Pancreas (tissue), 10 donors: ENCODE measurements at regions not wholly inside any gene's neighbourhood (a gene's known extent, or its start where the extent isn't known, plus 50 kb on each side); places are given as distances from the start of the nearest gene placed in this dataset.

Source experiments
- ATAC-seq, 4 donors: fragments of 200-7000 bp; cut with Tn5 transposase; one replicate each; pipeline versions ENCODE4 v1.8.0 to v1.9.1; 2020; ENCODE audit warnings: mild to moderate bottlenecking in 4 of 4, moderate library complexity in 4 of 4
- DNase-seq, 6 donors: peaks; one replicate each; pipeline ENCODE4 v3.0.0-alpha.2; 2020
- FAIRE-seq: peaks from 2 replicates; lab custom pipeline; 2012; peaks lifted over from hg19 to GRCh38; lab: Jason Lieb, UNC
- H3K27ac ChIP-seq, 4 donors: fragments of 200-600 bp; sonication (generic); 1 replicate in 3 of 4; 2 replicates in 1 of 4; pipeline versions ENCODE4 v1.5.0 to v1.8.0; 2020
- H3K27me3 ChIP-seq, 4 donors: fragments of 200-600 bp; one replicate each; pipeline ENCODE4 v1.8.0; 2021
- H3K36me3 ChIP-seq, 3 donors: fragments of 200-600 bp; sonication (generic) in 1 of 3; one replicate each; pipeline versions ENCODE4 v1.5.0 to v1.8.0; 2020 to 2021
- H3K4me1 ChIP-seq, 3 donors: fragments of 200-600 bp; one replicate each; pipeline ENCODE4 v1.8.0; 2021
- H3K4me3 ChIP-seq, 4 donors: fragments of 200-600 bp; sonication (generic) in 2 of 4; one replicate each; pipeline versions ENCODE4 v1.5.0 to v1.8.0; 2020 to 2021
- H3K9me3 ChIP-seq, 4 donors: fragments of 200-600 bp; one replicate each; pipeline ENCODE4 v1.8.0; 2021
- WGBS, 2 donors: extraction: QIAGEN DNeasy Blood & Tissue Kit; methylation state at CpG; one replicate each; pipeline ENCODE4 v1.1.7; 2013; 5-methylcytosine and 5-hydroxymethylcytosine counted together
- intact Hi-C, 3 donors: fragments of 100-400 bp; cut with DNase I; formaldehyde crosslinking; loops; one replicate each; pipeline versions ENCODE4 v1.11.1 to v1.14.2; 2022
- TF ChIP-seq, protein P1 (sequence below), 4 donors: fragments of 200-600 bp; sonication (generic) in 3 of 4; IDR thresholded peaks; one replicate each; pipeline versions ENCODE4 v1.5.0 to v1.8.0; 2021; ENCODE audit warnings: antibody characterized with exemption in 4 of 4
- donor health status: healthy with polysubstance abuse.
- donor health status: DM: no; HTN: no; CAD: no; lungs with moderate emphysema.
- donor health status: DM: no; HTN: no; CAD: no.
- donor health status: control.
- donor health status: control.
- donor health status: Bipolar disorder and iron deficiency.
- donor health status: DM: yes; HTN: yes; CAD: no.
- donor health status: DM: no; HTN: no; CAD: no.
- donor health status: DM: no; HTN: no; CAD: no.
- donor health status: DM: yes; HTN: yes; CAD: no.

DNA sequence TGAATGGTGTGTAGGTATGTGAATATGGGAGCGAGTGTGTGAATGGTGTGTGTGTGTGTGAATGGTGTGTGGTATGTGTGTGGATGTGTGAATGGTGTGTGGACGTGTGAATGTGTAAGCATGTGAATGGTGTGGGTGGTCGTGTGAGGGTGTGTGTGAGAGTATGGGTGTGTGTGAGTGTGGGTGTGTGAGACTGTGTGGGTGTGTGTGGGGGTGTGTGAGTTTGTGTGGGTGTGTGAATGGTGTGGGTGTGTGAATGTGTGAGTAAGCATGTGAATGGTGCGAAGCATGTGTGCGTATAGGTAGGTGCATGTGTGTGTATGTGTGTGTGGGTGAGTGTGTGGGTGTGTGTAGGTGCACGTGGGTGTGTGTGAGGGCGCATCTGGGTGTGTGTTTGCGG is 160.7 kb upstream of the COBL start:
- no peaks in the 10 kb centered on the region for H3K27me3 ChIP-seq
- no peaks in the 10 kb centered on the region for H3K9me3 ChIP-seq
- no peak overlapping the region for H3K27ac ChIP-seq
- FAIRE-seq: no peak
- intact Hi-C loops: no loop called here
- no peaks in the 10 kb centered on the region for H3K4me1 ChIP-seq
- H3K36me3 ChIP-seq: no peaks in the 10 kb centered on the region
- no peak for ATAC-seq
- H3K4me3 ChIP-seq: no peak overlapping the region
- TF ChIP-seq, protein P1, sequence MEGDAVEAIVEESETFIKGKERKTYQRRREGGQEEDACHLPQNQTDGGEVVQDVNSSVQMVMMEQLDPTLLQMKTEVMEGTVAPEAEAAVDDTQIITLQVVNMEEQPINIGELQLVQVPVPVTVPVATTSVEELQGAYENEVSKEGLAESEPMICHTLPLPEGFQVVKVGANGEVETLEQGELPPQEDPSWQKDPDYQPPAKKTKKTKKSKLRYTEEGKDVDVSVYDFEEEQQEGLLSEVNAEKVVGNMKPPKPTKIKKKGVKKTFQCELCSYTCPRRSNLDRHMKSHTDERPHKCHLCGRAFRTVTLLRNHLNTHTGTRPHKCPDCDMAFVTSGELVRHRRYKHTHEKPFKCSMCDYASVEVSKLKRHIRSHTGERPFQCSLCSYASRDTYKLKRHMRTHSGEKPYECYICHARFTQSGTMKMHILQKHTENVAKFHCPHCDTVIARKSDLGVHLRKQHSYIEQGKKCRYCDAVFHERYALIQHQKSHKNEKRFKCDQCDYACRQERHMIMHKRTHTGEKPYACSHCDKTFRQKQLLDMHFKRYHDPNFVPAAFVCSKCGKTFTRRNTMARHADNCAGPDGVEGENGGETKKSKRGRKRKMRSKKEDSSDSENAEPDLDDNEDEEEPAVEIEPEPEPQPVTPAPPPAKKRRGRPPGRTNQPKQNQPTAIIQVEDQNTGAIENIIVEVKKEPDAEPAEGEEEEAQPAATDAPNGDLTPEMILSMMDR (IDR thresholded peaks at IDR 0.05): no peak
- WGBS, 2 donors: 70 to 92% methylated on average over 8 of the region's 8 CpGs
- no peak for DNase-seq

DNA sequence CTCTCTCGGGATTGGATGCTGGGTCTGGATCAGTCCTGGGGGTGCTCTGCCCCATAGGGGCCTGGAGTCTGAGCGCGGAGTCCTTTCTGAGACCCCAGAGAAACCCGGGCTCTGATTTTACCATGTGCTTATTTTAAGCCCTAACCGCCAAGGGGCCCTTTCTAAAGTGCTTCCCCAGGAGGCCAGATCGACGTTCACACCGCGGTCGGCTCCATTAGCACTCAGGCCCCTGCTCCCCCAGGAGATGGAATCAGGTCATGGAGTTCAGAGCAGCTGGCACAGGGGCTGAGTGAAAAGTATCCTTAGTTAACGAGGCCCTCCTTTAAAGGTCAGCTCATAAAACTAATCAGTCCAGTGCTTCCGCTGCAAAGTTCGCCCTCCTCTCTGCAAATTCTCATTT is 159.4 kb upstream of the COBL start:
- TF ChIP-seq, protein P1 (IDR thresholded peaks at IDR 0.05): no peak
- Histone ChIP-seq H3K27me3 (no peaks in the 10 kb centered on the region), H3K4me1 (no peaks in the 10 kb centered on the region), H3K9me3 (no peaks in the 10 kb centered on the region), H3K36me3 (no peaks in the 10 kb centered on the region), H3K4me3 (no peak overlapping the region), H3K27ac (no peak overlapping the region)
- 74 to 83% methylated on average over 13 of the region's 13 CpGs for WGBS, 2 donors
- no peak for ATAC-seq
- DNase-seq: no peak
- no peak for FAIRE-seq
- intact Hi-C loops: no loop called here

DNA sequence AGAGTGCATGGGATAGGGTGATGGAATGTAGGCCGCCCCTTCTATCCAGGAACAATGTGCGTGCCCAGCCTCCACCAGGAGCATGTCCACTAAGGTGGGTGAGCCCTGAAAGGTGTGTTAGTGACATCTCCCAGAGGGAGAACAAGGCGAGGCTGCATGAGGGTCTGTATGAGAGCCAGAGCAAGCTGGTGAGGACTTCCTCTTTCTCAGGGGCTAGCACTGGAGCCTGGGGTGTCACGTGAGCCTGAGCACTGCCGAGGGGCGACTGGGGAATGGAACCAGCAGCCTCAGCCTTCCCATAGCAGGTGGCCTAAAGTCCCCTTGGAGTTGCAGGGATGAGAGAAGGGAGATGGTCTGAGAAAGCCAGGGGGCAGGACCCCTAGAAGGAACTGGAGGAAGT is 156.3 kb upstream of the COBL start:
- Histone ChIP-seq H3K9me3 (no peaks in the 10 kb centered on the region), H3K4me3 (no peak overlapping the region), H3K27me3 (peaks cover 0 to 3% (median 0%) of the 10 kb centered on the region in 4 donors), H3K27ac (no peak overlapping the region), H3K36me3 (no peaks in the 10 kb centered on the region), H3K4me1 (no peaks in the 10 kb centered on the region)
- TF ChIP-seq, protein P1 (IDR thresholded peaks at IDR 0.05): no peak
- ATAC-seq (no peak), DNase-seq (no peak), FAIRE-seq (no peak)
- intact Hi-C loops: no loop called here
- 59 to 76% methylated on average over 6 of the region's 6 CpGs for WGBS, 2 donors

DNA sequence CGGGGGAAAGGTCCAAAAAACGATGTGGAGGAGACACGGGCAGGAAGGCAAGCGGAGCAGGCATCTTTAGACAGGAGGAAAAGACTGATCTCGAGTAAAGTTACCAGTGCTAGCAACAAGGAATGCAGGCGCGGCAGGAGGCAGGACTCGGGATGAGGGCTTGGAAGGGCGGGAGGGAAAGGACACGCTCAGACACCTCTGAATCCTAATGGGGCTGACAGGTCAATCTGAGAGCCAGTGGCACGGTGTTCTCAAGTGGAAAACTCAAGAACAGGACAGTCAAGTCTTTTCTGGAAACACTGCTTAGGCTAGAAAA is 155.3 kb upstream of the COBL start:
- WGBS, 2 donors: 11 to 21% methylated on average over 11 of the region's 11 CpGs
- ATAC-seq: no peak
- DNase-seq: no peak
- intact Hi-C loops: no loop called here
- Histone ChIP-seq H3K27ac (no peak overlapping the region), H3K27me3 (peaks cover 0 to 3% (median 0%) of the 10 kb centered on the region in 4 donors), H3K9me3 (no peaks in the 10 kb centered on the region), H3K36me3 (no peaks in the 10 kb centered on the region), H3K4me3 (no peak overlapping the region), H3K4me1 (no peaks in the 10 kb centered on the region)
- FAIRE-seq: no peak
- TF ChIP-seq, protein P1 (IDR thresholded peaks at IDR 0.05): no peak

DNA sequence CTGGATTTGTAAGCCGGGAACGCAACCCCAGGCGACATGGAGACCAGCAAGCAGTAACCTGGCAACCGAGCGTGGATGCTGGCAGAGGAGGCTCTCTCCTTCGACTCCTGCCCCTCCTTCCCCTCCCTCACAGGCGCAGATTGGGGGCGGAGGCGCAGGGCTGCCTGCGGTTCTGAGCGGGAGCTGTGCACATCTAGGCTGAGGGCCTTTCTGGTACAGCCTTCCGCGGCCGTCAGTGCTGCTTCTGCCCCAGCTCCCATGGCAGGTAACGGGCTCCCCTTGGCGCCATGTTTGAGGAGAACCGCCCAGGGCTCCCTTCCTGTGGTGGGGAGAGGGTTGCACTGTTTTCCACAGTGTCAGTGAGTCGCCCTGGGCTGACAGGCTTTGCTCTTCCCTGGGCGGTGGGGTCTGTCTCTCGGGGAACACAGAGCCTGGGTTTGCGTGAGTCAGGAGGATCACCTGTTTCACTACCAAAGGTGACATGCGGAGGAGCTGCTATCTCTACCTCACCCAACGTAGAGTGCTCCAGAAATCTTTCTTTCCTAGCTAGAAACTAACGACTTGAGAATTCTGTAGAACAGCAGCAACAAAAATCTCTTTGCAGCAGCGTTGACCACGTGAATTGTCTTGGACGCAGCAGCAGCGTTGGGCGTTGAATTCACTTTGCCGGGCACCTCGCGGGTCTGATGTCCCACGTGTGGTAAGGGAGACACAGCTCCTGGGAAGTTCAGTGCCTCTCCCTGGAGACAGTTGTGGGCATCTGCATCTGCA is 154.8 kb upstream of the COBL start:
- TF ChIP-seq, protein P1 (IDR thresholded peaks at IDR 0.05): no peak
- Histone ChIP-seq H3K27me3 (peaks cover 0 to 3% (median 0%) of the 10 kb centered on the region in 4 donors), H3K9me3 (no peaks in the 10 kb centered on the region), H3K27ac (no peak overlapping the region), H3K36me3 (no peaks in the 10 kb centered on the region), H3K4me1 (no peaks in the 10 kb centered on the region), H3K4me3 (no peak overlapping the region)
- WGBS, 2 donors: 9 to 14% methylated on average over 32 to 33 of the region's 33 CpGs
- ATAC-seq (peak in 1 of 4 donors; percentile 37), DNase-seq (peak in 1 of 6 donors; percentile 41), FAIRE-seq (no peak)
- intact Hi-C loops: no loop called here
